GM21717 (cell line): ENCODE measurements at regions not wholly inside any gene's neighbourhood (a gene's known extent, or its start where the extent isn't known, plus 50 kb on each side); places are given as distances from the start of the nearest gene placed in this dataset.

Experiments used
- ATAC-seq: cut with Tn5 transposase; IDR thresholded peaks from one replicate; pipeline ENCODE4 v1.9.1; 2021; ENCODE audit warnings: mild to moderate bottlenecking, moderate library complexity; ENCODE audit not compliant: unreplicated experiment

DNA sequence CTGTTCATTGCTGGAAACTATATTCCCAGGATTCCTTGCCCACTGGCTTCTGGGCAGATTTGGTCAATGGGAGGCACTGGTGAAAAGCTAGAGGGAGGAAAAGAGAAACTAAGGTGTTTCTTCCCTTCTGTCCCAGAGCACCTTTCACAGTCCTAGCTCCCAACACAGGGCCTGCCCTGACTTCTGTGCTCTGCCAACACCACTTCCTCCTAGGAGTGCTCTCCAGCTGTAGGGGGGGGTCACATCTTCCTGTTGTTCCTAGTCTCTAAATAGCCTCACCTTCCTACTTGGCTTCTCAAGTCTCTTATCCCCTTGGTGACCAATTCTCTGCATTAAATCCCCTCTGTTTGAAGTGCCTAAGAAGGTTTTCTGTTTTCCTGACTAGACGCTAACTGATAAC is 115.4 kb downstream of the ADRB2 start:
- ATAC-seq: no peak

DNA sequence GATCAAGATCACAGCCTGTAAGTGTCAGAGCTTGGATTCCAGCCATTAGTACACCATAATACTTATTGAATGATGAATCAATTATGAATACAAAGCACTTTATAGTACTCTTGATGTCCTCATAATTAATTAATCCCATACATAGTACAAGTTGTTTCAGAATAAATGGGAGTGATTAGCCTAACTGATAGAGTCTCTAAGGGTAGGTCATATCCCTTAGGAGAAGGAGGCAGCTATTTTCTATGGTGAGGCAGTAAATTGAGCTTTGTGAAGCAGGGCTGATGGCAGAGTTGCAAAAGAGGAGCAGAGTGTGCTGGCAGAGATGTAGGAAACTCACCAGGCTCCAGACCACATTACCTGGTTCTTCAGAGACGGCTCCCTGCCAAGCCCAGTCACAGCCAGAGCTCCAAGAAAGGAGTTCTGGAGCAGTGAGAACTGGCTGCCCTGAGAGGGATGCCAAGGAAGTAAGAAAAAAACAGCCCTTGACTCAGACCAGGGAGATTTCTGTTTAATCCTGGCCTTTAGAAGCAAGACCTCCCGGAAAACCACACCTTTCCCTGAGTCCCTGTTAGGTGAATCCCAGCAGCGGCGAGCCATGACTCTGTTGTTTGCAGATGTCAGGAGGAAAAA is 112.9 kb downstream of the SH3TC2 start:
- ATAC-seq: no peak

DNA sequence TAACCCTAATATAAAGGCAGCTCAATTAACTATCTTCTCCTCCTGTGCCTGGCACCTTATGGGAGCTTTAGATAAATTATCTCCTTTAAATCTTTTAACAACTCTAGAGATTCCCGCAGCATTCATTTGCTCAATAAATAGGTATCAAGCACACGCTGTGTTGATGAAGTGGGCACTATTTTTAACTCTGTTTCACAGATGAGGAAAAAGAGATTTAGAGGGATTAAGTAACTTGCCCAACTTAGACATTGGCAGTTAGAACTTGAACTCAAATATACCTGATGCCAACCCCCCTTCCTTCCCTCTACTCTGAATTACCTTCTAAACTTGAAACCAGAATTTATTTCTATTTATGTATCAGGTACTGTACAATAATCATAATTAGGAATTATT is 112.4 kb downstream of the SH3TC2 start:
- no peak for ATAC-seq

DNA sequence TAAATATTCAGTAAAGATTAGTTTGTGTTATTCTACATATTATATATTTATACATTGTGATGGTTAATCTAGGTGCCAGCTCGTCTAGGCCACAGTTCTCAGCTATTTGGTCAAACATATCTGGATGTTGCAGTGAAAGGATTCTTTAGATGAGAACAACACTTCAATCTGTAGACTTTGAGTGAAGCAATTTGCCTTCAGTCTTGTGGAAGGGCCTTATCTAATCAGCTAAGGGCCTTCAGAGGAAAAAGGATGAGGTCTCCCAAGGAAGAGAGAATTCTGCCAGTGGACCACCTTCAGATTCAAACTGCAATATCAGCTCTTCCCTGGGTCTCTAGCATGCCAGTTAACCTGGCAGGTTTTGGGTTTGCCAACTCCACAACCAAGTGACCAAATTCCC is 112.0 kb downstream of the SH3TC2 start:
- ATAC-seq: no peak

DNA sequence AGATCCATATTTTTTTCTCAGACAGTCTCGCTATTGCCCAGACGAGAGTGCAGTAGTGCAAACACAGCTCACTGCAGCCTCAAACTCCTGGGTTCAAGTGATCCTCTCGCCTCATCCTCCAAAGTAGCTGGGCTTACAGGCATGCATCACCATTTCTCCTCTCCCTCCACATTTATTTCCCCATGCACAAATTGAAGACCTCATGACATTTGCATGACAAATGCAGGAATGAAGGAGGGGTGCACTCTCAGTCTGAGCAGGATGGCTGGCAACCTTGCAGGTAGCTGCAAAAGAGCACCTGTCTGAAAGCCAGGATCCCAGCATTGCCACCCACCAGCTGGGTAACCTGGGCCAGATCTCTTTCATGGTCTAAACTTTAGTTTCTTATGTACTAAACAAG is 111.2 kb downstream of the SH3TC2 start:
- ATAC-seq: no peak

DNA sequence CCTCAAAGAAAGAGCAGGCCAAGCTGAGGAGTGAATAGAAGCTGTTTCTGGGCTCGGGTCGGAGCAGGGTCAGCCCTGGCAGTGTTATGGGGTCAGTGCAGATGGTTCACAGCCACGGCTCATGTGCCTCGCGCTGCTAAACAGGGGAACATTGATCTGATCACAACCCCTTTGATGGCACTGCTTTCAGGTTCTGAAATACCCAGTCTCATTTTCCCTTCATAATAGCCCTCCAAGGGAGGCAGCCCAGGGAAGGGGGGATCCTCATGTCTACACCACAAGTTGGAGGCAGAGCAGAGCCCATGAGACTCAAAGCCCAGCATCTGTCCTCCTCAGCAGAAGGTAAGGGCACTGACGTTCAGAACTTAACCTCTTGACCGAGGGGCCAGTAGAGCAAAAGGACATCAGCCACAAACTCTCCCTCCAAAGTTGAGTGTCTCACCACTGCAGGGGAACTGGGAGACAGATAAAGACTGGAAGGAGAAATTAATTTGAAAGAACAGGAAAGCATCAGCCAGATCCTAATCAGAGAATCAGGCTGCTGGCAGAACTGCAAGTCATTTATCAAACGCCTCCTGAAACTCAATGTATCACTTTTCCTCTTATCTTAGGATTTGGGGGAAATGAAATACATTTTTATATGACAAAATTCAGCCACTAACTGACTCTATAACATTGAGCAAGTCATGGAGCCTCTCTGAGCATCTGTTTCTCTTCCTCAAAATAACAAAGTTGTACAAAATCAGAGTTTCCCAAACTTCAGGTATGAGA is 110.6 kb downstream of the SH3TC2 start:
- ATAC-seq: no peak

DNA sequence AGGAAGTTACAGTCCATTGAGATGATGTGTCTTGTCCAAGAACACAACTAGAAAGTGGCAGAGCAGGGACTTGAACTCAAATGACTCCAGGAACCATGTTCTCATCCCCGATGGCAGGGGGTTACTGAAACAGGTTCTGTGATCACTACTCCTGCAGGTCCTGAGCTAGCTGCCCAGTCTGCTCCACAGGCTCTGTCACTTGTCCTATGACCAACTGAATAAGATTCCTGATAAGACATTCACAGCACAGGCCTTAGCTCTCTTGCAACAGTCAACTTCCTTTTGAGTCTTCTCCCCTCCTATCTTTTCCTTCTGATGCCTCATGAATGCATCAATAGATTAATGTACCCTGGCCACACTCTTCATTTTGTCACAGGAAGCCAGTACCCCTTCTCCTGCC is 109.2 kb downstream of the SH3TC2 start:
- no peak for ATAC-seq
